CD4-positive, CD25-positive, alpha-beta regulatory T cell (primary cell): ENCODE measurements at regions not wholly inside any gene's neighbourhood (a gene's known extent, or its start where the extent isn't known, plus 50 kb on each side); places are given as distances from the start of the nearest gene placed in this dataset.
"Not testable (repeated sequence)": the region's sequence is repeated elsewhere in the genome, so short reads cannot be mapped to it uniquely, and the experiment has no call there.

Source experiments
- ATAC-seq, 2 donors: fragments of 150-1000 bp; cut with Tn5 transposase; one replicate each; pipeline ENCODE4 v1.10.0; 2021; ENCODE audit warnings: low read depth in 2 of 2, moderate number of reproducible peaks in 2 of 2, moderate library complexity in 1 of 2
- DNase-seq, 3 donors: peaks; one replicate each; pipeline versions ENCODE4 v3.0.0 to v3.0.0-alpha.2; 2012 to 2022; ENCODE audit warnings: mixed read lengths in 1 of 3
- H3K27ac ChIP-seq: one replicate; pipeline ENCODE4 v1.7.0; 2013; ENCODE audit warnings: mild to moderate bottlenecking, low read length; ENCODE audit not compliant: insufficient read depth, poor library complexity, severe bottlenecking
- H3K27me3 ChIP-seq: one replicate; pipeline ENCODE4 v1.7.0; 2013; ENCODE audit warnings: low read length; ENCODE audit not compliant: control insufficient read depth, insufficient read depth
- H3K36me3 ChIP-seq: one replicate; pipeline ENCODE4 v1.7.0; 2013; ENCODE audit warnings: mild to moderate bottlenecking, low read length, moderate library complexity; ENCODE audit not compliant: control insufficient read depth, insufficient read depth
- H3K4me1 ChIP-seq: 2 replicates; pipeline ENCODE4 v1.7.0; 2013; ENCODE audit warnings: mild to moderate bottlenecking, low read length; ENCODE audit not compliant: insufficient read depth, control insufficient read depth, poor library complexity, severe bottlenecking
- H3K4me3 ChIP-seq: one replicate; pipeline ENCODE4 v1.7.0; 2013; ENCODE audit warnings: low read depth, mild to moderate bottlenecking, low read length, moderate library complexity
- H3K9me3 ChIP-seq, 2 experiments: 1 replicate in 1 of 2; 2 replicates in 1 of 2; pipeline ENCODE4 v1.7.0; 2013; ENCODE audit warnings: low read length in 2 of 2, mild to moderate bottlenecking in 1 of 2, moderate library complexity in 1 of 2; ENCODE audit not compliant: control insufficient read depth in 2 of 2
- H3K27ac Mint-ChIP-seq, 3 donors: one replicate each; pipeline ENCODE4 v1.8.0; 2020 to 2022; ENCODE audit warnings: mild to moderate bottlenecking in 3 of 3, mixed read lengths in 3 of 3, moderate library complexity in 2 of 3
- H3K27me3 Mint-ChIP-seq: one replicate; pipeline ENCODE4 v1.8.0; 2022; ENCODE audit warnings: mild to moderate bottlenecking, mixed read lengths
- H3K36me3 Mint-ChIP-seq: one replicate; pipeline ENCODE4 v1.8.0; 2020; ENCODE audit warnings: mixed read lengths
- H3K4me1 Mint-ChIP-seq, 4 donors: one replicate each; pipeline ENCODE4 v1.8.0; 2020 to 2022; ENCODE audit warnings: mixed read lengths in 4 of 4, mild to moderate bottlenecking in 1 of 4
- H3K4me3 Mint-ChIP-seq, 4 donors: one replicate each; pipeline ENCODE4 v1.8.0; 2020 to 2022; ENCODE audit warnings: mild to moderate bottlenecking in 4 of 4, mixed read lengths in 4 of 4, moderate library complexity in 3 of 4
- H3K9me3 Mint-ChIP-seq, 7 donors: one replicate each; pipeline ENCODE4 v1.8.0; 2020 to 2022; ENCODE audit warnings: mixed read lengths in 7 of 7, mild to moderate bottlenecking in 3 of 7, moderate library complexity in 2 of 7

DNA sequence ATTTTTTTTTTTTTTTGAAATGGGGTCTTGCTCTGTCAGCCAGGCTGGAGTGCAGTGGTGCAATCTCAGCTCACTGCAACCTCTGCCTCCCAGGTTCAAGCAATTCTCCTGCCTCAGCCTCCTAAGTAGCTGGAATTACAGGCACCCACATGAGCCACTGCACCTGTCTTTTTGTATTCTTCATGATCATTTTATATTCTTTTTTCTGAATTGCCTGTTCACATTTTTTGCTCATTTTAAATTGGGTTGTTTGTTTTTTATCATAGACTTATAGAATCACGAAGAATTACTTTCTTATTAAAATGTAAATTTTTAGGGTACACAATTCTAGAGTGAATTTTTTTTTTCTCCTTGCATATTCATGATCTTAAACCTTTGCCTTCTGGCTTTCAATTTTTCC, 149.4 kb upstream of the FAT1 start:
- not testable (repeated sequence) for H3K36me3 ChIP-seq, H3K9me3 ChIP-seq, DNase-seq, ATAC-seq, H3K4me3 ChIP-seq, H3K27me3 ChIP-seq, H3K4me1 ChIP-seq, H3K27me3 Mint-ChIP-seq, H3K36me3 Mint-ChIP-seq, H3K4me3 Mint-ChIP-seq, H3K27ac ChIP-seq, H3K27ac Mint-ChIP-seq, H3K4me1 Mint-ChIP-seq
- H3K9me3 Mint-ChIP-seq, result peaks cover 0 to 12% (median 4%) of the 10 kb centered on the region in 7 donors

DNA sequence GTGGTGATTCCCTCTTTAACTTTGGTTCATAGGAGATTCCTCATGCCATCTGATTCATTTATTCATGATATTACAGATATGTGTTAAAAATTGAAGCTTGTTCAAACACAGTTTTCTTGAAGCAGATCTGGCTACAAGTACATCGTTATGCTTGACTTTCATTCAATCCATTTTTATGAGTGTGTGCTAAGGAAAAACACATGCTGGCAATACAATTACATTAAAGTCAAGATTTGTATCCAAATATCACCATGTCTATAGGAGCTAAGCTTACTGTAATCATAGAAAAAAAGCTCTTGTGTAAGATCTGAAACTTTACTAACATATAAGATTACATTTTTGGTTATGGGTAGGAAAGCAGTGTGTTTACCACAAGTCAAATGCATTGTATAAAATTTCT, 151.8 kb upstream of the FAT1 start:
- Histone ChIP-seq H3K27me3 (no peaks in the 10 kb centered on the region), H3K4me1 (no peaks in the 10 kb centered on the region), H3K9me3 (no peaks in the 10 kb centered on the region), H3K36me3 (no peaks in the 10 kb centered on the region), H3K27ac (no peak overlapping the region), H3K4me3 (no peak overlapping the region)
- Mint-ChIP-seq H3K27ac (no peak overlapping the region), H3K4me3 (no peak overlapping the region), H3K9me3 (peaks cover 0 to 14% (median 2%) of the 10 kb centered on the region in 7 donors), H3K36me3 (no peaks in the 10 kb centered on the region), H3K4me1 (no peaks in the 10 kb centered on the region), H3K27me3 (no peaks in the 10 kb centered on the region)
- no peak for DNase-seq
- ATAC-seq, result no peak

DNA sequence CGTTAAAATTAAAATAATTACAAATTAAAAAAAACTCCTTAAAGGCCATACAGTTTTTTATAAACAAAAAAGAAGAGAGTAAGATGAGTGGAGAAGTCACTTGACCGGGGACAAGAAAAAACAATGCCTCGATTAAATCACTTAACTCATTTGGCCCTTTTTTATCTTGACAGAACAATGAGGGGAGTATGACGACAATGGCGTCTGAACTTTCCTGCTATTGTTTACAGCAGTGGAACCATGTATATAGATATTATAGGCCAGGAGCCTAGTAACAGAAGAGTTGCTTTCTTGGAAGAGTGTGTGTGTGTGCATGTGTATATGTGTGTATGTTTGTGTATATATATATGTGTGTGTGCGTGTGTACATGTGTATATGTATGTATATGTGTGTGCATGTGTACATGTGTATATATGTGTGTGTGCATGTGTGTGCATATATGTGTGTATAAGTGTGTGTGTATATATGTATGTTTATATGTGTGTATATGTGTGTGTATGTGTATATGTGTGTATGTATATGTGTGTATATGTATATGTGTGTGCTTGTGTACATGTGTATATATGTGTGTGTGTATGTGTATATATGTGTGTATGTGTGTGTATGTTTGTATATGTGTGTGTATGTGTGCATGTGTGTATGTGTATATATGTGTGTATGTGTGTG, 153.4 kb upstream of the FAT1 start:
- no peaks in the 10 kb centered on the region for H3K4me1 ChIP-seq
- H3K27ac ChIP-seq, result no peak overlapping the region
- DNase-seq (no peak), ATAC-seq (no peak)
- no peak overlapping the region for H3K4me3 ChIP-seq
- no peaks in the 10 kb centered on the region for H3K27me3 ChIP-seq
- H3K4me3 Mint-ChIP-seq, result no peak overlapping the region
- no peaks in the 10 kb centered on the region for H3K9me3 ChIP-seq
- peaks cover 0 to 18% (median 2%) of the 10 kb centered on the region in 7 donors for H3K9me3 Mint-ChIP-seq
- H3K27me3 Mint-ChIP-seq, result no peaks in the 10 kb centered on the region
- H3K36me3 ChIP-seq, result no peaks in the 10 kb centered on the region
- no peaks in the 10 kb centered on the region for H3K4me1 Mint-ChIP-seq
- no peak overlapping the region for H3K27ac Mint-ChIP-seq
- peaks cover 2% of the 10 kb centered on the region for H3K36me3 Mint-ChIP-seq

DNA sequence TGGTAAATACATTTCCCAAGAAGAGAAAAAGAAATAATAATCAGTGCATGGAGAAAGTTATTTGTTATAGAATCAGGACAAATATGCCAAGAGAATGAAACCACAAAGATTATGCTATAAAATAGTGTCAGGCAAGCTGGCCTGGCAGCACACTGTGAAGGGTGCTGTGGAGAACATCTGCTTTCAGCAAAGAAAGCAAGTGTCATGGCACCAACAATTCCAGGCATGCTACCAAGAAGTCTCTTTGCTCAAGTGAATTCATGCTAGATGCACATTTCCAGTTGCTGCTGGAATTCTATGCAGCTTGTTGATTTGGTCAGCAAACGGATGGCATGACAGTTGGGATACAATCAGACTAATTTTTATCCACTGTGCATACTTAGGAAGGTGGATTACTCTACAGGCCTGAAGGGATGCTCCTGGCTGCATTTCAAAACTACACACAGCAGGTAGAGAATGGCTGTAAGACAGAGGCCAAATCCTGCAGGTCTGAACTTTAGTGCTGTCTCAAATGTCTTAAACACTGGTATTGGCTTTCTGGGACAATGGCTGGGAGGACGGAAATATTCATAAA, 154.6 kb upstream of the FAT1 start:
- no peak for ATAC-seq
- no peak overlapping the region for H3K4me3 Mint-ChIP-seq
- Histone ChIP-seq H3K27me3 (no peaks in the 10 kb centered on the region), H3K4me1 (no peaks in the 10 kb centered on the region), H3K4me3 (no peak overlapping the region), H3K27ac (no peak overlapping the region), H3K9me3 (no peaks in the 10 kb centered on the region), H3K36me3 (no peaks in the 10 kb centered on the region)
- H3K27ac Mint-ChIP-seq, result no peak overlapping the region
- peaks cover 0 to 17% (median 4%) of the 10 kb centered on the region in 7 donors for H3K9me3 Mint-ChIP-seq
- H3K36me3 Mint-ChIP-seq, result peaks cover 2% of the 10 kb centered on the region
- no peak for DNase-seq
- no peaks in the 10 kb centered on the region for H3K27me3 Mint-ChIP-seq
- H3K4me1 Mint-ChIP-seq, result no peaks in the 10 kb centered on the region

DNA sequence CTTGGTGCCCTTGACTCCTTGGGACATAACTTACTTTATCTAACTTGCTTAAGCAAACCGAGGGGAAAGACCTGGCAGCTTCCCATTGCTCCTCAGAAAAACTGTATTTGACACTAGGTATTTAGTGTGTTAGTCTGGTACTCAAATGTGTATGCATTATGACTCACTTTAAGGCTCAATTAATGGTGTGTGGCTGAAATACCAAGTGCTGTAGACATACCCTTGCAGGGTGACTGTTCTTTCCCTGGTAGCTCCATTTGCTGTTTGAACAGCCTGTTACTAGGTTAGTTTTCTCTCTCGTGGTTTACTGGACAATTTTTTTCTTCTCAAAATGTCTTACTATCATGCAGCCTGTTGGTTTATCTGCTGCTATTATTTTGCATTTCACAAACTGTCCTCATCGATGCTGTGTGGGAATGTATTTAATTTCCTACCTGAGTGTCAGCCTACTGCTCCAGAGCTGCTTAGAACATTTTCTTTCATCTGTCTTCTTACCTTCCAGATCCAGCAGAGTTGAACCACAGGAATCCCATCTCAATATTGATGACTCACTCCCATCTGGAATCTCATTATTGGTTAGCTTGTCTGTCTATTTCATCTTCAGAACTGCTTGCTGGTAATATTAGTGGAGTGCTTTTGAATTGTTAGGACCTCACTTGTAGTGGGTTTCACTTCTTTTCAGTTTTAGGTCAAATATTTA, 158.0 kb upstream of the FAT1 start:
- Mint-ChIP-seq H3K27me3 (no peaks in the 10 kb centered on the region), H3K4me1 (no peaks in the 10 kb centered on the region), H3K4me3 (no peak overlapping the region), H3K9me3 (peaks cover 1 to 12% (median 4%) of the 10 kb centered on the region in 7 donors), H3K27ac (no peak overlapping the region), H3K36me3 (peaks cover 2% of the 10 kb centered on the region)
- no peak for DNase-seq
- no peak overlapping the region for H3K4me3 ChIP-seq
- no peaks in the 10 kb centered on the region for H3K27me3 ChIP-seq
- no peak for ATAC-seq
- no peaks in the 10 kb centered on the region for H3K4me1 ChIP-seq
- no peaks in the 10 kb centered on the region for H3K36me3 ChIP-seq
- H3K27ac ChIP-seq, result no peak overlapping the region
- no peaks in the 10 kb centered on the region for H3K9me3 ChIP-seq

DNA sequence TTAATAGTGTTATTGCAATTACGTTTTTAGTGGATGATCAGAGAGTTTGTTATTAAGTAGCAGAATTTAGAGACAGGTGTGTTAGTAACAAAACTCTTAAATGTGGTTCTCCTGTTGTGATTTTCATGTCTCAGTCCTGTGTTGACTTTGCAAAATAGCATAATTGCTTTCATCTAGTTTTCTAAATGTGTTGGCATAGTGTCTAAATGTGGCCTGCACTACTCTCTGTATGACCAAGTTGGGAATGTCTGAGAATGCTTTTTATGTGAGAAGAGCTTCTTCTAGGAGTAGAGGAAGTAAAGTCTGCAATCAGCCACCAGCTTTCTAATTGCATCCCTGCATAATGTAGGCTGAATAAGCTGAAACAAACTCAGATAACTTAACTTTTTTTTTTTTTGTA, 158.6 kb upstream of the FAT1 start:
- Mint-ChIP-seq H3K27me3 (no peaks in the 10 kb centered on the region), H3K36me3 (peaks cover 2% of the 10 kb centered on the region), H3K9me3 (peaks cover 1 to 12% (median 4%) of the 10 kb centered on the region in 7 donors), H3K4me1 (no peaks in the 10 kb centered on the region), H3K4me3 (no peak overlapping the region), H3K27ac (no peak overlapping the region)
- Histone ChIP-seq H3K4me3 (no peak overlapping the region), H3K9me3 (no peaks in the 10 kb centered on the region), H3K27ac (no peak overlapping the region), H3K4me1 (no peaks in the 10 kb centered on the region), H3K27me3 (no peaks in the 10 kb centered on the region), H3K36me3 (no peaks in the 10 kb centered on the region)
- no peak for DNase-seq
- no peak for ATAC-seq

DNA sequence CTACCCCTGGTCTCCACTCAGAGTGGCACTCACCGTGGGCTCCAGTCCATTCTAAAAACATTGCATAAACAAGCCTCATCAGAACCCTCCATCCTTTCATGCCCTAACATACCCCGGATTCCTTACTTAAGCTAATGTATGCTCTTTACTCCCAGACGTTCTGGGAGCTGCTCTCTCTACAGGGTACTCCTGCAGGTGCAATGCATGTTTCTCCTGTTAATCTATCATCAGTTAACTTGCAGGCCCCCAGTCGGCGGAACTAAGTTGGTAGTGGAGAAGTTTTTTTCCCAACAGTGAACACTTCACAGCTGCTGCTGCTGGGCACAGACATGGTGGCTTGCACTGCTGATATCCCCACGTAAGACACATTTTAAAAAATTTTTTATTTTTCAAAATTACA, 161.6 kb upstream of the FAT1 start:
- H3K27ac ChIP-seq, result no peak overlapping the region

DNA sequence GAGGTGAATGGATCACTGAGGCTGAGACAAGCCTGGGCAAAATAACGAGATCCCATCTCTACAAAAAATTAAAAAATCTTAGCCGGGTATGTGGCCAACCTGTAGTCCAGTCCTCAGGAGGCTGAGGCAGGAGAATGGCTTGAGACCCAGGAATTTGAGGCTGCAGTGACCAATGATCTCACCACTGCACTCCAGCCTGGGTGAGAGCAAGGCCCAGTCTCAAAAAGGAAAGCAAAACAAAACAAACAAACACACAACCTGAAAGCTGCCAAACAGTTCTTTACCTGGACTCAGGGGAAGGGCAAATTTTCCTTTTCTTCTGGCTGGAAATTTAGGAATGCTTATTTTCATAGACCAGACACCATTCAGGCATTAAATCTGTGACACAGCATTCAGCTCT, 163.1 kb upstream of the FAT1 start:
- H3K9me3 ChIP-seq, result no peaks in the 10 kb centered on the region
- DNase-seq (no peak), ATAC-seq (no peak)
- H3K4me3 Mint-ChIP-seq, result no peak overlapping the region
- H3K4me1 ChIP-seq, result no peaks in the 10 kb centered on the region
- no peak overlapping the region for H3K4me3 ChIP-seq
- no peaks in the 10 kb centered on the region for H3K27me3 Mint-ChIP-seq
- H3K36me3 ChIP-seq, result no peaks in the 10 kb centered on the region
- H3K9me3 Mint-ChIP-seq, result peaks cover 2 to 13% (median 4%) of the 10 kb centered on the region in 7 donors
- no peak overlapping the region for H3K27ac Mint-ChIP-seq
- H3K4me1 Mint-ChIP-seq, result no peaks in the 10 kb centered on the region
- H3K27ac ChIP-seq, result no peak overlapping the region
- H3K36me3 Mint-ChIP-seq, result no peaks in the 10 kb centered on the region
- H3K27me3 ChIP-seq, result no peaks in the 10 kb centered on the region

More for the DNA sequence above, 161.6 kb upstream of the FAT1 start:
- Mint-ChIP-seq H3K27me3 (no peaks in the 10 kb centered on the region), H3K27ac (no peak overlapping the region), H3K36me3 (peaks cover 2% of the 10 kb centered on the region), H3K4me3 (no peak overlapping the region), H3K9me3 (peaks cover under 1 to 10% (median 4%) of the 10 kb centered on the region in 7 donors), H3K4me1 (no peaks in the 10 kb centered on the region)
- no peaks in the 10 kb centered on the region for H3K4me1 ChIP-seq
- H3K36me3 ChIP-seq, result no peaks in the 10 kb centered on the region
- no peaks in the 10 kb centered on the region for H3K9me3 ChIP-seq
- no peaks in the 10 kb centered on the region for H3K27me3 ChIP-seq
- H3K4me3 ChIP-seq, result no peak overlapping the region
- ATAC-seq (no peak), DNase-seq (no peak)
